ENCODE measurements at regions not wholly inside any gene's neighbourhood (a gene's known extent, or its start where the extent isn't known, plus 50 kb on each side); places are given as distances from the start of the nearest gene placed in this dataset.

- no peak for DNase-seq
Observed at GRCh38 chr4:181905708-181906107, 337.5 kb upstream of the TENM3 start.

GRCh38 chr4:181908168-181908567 lies 335.0 kb upstream of the TENM3 start:
- no peak for DNase-seq

GRCh38 chr4:181909368-181909767 lies 333.8 kb upstream of the TENM3 start:
- DNase-seq, result no peak

GRCh38 chr4:181911420-181911819 lies 331.8 kb upstream of the TENM3 start:
- DNase-seq, result no peak

GRCh38 chr4:181933471-181933870 lies 309.7 kb upstream of the TENM3 start:
- no peak for DNase-seq

- DNase-seq, result no peak
Observed at GRCh38 chr4:181938631-181939030, 304.6 kb upstream of the TENM3 start.

GRCh38 chr4:181939199-181939945 lies 303.8 kb upstream of the TENM3 start:
- DNase-seq, result no peak

GRCh38 chr4:181944527-181944926 lies 298.7 kb upstream of the TENM3 start:
- DNase-seq, result no peak

GRCh38 chr4:181946902-181947301 lies 296.3 kb upstream of the TENM3 start:
- DNase-seq, result no peak

- no peak for DNase-seq
Observed at GRCh38 chr4:181948839-181949382, 294.3 kb upstream of the TENM3 start.

- DNase-seq, result no peak
Observed at GRCh38 chr4:181949704-181950312, 293.4 kb upstream of the TENM3 start.

GRCh38 chr4:181950372-181951127 lies 292.7 kb upstream of the TENM3 start:
- no peak for DNase-seq

- DNase-seq, result no peak
Observed at GRCh38 chr4:181951265-181951664, 291.9 kb upstream of the TENM3 start.

GRCh38 chr4:181952478-181952877 lies 290.7 kb upstream of the TENM3 start:
- peak; percentile 62 for DNase-seq

- DNase-seq, result no peak
Observed at GRCh38 chr4:181956512-181956911, 286.7 kb upstream of the TENM3 start.

- no peak for DNase-seq
Observed at GRCh38 chr4:181957088-181957487, 286.1 kb upstream of the TENM3 start.

GRCh38 chr4:181958446-181958845 lies 284.8 kb upstream of the TENM3 start:
- DNase-seq, result no peak

GRCh38 chr4:181959121-181959520 lies 284.1 kb upstream of the TENM3 start:
- no peak for DNase-seq

- no peak for DNase-seq
Observed at GRCh38 chr4:181960384-181960783, 282.8 kb upstream of the TENM3 start.

- no peak for DNase-seq
Observed at GRCh38 chr4:181962321-181962720, 280.9 kb upstream of the TENM3 start.

GRCh38 chr4:181964731-181965130 lies 278.5 kb upstream of the TENM3 start:
- no peak for DNase-seq

- no peak for DNase-seq
Observed at GRCh38 chr4:181966104-181966551, 277.1 kb upstream of the TENM3 start.

GRCh38 chr4:181967401-181967800 lies 275.8 kb upstream of the TENM3 start:
- no peak for DNase-seq

- no peak for DNase-seq
Observed at GRCh38 chr4:181968371-181968770, 274.8 kb upstream of the TENM3 start.

All from NCI-H1436 treated with DMSO at 0.1 percent for 48 hours (cell line).